ENCODE measurements at regions not wholly inside any gene's neighbourhood (a gene's known extent, or its start where the extent isn't known, plus 50 kb on each side); places are given as distances from the start of the nearest gene placed in this dataset.

DNA sequence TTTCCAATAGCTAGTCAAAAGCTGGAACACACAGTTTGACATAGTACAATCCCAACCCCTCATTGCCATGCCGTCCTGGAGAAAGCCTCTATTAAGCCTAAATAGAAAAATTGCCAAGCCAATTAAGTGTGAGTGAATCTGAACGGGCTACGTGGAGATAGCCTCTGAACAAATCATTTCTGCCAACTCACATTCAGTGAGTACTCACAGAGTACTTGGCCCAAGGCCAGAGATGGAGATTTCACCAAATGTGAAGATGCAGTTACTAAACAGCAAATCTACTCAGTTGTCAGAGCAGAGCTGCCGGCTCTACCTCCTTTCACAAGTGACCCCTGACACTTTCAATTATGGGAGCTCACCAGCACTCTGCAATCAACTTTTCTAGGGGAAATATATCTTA, 350.0 kb downstream of the GALC start:
- no peak overlapping the region for H3K23ac ChIP-seq (ENCODE audit: low read depth, low read length)
- H3K56ac ChIP-seq (ENCODE audit: extremely low read depth, insufficient read depth, low read length), result no peak overlapping the region
- H3K27ac ChIP-seq (ENCODE audit: insufficient read depth, low read length), result no peak overlapping the region
- H3K4me2 ChIP-seq (ENCODE audit: low read depth, low read length), result no peak overlapping the region
- H4K91ac ChIP-seq (ENCODE audit: insufficient read depth, low read depth, low read length), result no peak overlapping the region
- H3K9ac ChIP-seq (ENCODE audit: low read depth, low read length), result no peak overlapping the region
- no peak for TF ChIP-seq FOS (IDR thresholded peaks at IDR 0.05; ENCODE audit: low read depth, low read length)
- no peak for TF ChIP-seq MAZ (IDR thresholded peaks at IDR 0.05; ENCODE audit: borderline replicate concordance, low read depth, low read length)
- no peak for TF ChIP-seq MXI1 (IDR thresholded peaks at IDR 0.05; ENCODE audit: borderline replicate concordance, low read depth, low read length)
- no peak for TF ChIP-seq MAFK (IDR thresholded peaks at IDR 0.05; ENCODE audit: low read depth, low read length)
- TF ChIP-seq, protein P1, sequence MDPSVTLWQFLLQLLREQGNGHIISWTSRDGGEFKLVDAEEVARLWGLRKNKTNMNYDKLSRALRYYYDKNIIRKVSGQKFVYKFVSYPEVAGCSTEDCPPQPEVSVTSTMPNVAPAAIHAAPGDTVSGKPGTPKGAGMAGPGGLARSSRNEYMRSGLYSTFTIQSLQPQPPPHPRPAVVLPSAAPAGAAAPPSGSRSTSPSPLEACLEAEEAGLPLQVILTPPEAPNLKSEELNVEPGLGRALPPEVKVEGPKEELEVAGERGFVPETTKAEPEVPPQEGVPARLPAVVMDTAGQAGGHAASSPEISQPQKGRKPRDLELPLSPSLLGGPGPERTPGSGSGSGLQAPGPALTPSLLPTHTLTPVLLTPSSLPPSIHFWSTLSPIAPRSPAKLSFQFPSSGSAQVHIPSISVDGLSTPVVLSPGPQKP (IDR thresholded peaks at IDR 0.05; ENCODE audit: borderline replicate concordance, low read depth, low read length), result no peak
- TF ChIP-seq RCOR1 (IDR thresholded peaks at IDR 0.05; ENCODE audit: insufficient replicate concordance, low read length), result no peak
- no peak for TF ChIP-seq SMC3 (IDR thresholded peaks at IDR 0.05; ENCODE audit: low read depth, low read length)
- TF ChIP-seq RAD21 (IDR thresholded peaks at IDR 0.05; ENCODE audit: low read length), result no peak
- no peak for TF ChIP-seq CEBPB (IDR thresholded peaks at IDR 0.05; ENCODE audit: low read depth, low read length)
- TF ChIP-seq NFE2L2 (IDR thresholded peaks at IDR 0.05; ENCODE audit: low read depth, low read length), result no peak
- TF ChIP-seq BHLHE40 (IDR thresholded peaks at IDR 0.05; ENCODE audit: low read depth, low read length), result no peak
- TF ChIP-seq RFX5 (IDR thresholded peaks at IDR 0.05; ENCODE audit: low read depth, low read length), result no peak
- TF ChIP-seq POLR2A (IDR thresholded peaks at IDR 0.05; ENCODE audit: low read depth, low read length), result no peak
- no peak for TF ChIP-seq CHD1 (IDR thresholded peaks at IDR 0.05; ENCODE audit: low read depth, low read length)
- TF ChIP-seq, protein P2, sequence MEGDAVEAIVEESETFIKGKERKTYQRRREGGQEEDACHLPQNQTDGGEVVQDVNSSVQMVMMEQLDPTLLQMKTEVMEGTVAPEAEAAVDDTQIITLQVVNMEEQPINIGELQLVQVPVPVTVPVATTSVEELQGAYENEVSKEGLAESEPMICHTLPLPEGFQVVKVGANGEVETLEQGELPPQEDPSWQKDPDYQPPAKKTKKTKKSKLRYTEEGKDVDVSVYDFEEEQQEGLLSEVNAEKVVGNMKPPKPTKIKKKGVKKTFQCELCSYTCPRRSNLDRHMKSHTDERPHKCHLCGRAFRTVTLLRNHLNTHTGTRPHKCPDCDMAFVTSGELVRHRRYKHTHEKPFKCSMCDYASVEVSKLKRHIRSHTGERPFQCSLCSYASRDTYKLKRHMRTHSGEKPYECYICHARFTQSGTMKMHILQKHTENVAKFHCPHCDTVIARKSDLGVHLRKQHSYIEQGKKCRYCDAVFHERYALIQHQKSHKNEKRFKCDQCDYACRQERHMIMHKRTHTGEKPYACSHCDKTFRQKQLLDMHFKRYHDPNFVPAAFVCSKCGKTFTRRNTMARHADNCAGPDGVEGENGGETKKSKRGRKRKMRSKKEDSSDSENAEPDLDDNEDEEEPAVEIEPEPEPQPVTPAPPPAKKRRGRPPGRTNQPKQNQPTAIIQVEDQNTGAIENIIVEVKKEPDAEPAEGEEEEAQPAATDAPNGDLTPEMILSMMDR (conservative IDR thresholded peaks at IDR 0.05; ENCODE audit: low read depth, low read length), result no peak
- TF ChIP-seq, protein P3, sequence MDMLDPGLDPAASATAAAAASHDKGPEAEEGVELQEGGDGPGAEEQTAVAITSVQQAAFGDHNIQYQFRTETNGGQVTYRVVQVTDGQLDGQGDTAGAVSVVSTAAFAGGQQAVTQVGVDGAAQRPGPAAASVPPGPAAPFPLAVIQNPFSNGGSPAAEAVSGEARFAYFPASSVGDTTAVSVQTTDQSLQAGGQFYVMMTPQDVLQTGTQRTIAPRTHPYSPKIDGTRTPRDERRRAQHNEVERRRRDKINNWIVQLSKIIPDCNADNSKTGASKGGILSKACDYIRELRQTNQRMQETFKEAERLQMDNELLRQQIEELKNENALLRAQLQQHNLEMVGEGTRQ (IDR thresholded peaks at IDR 0.05; ENCODE audit: low read depth, low read length), result no peak
- POLR2A ChIA-PET (ENCODE audit: unreplicated experiment), result no interaction called here
- no peak overlapping the region for H2AK5ac ChIP-seq (ENCODE audit: low read depth, low read length)
- intact Hi-C loops (cut with micrococcal nuclease) (no loop called here), dilution Hi-C loops (cut with HindIII; ENCODE audit: low sequenced_read_pairs, unreplicated experiment) (no loop called here), in situ Hi-C loops (cut with MboI; ENCODE audit: low sequenced_read_pairs) (no loop called here)
- no peak overlapping the region for H3K4me3 ChIP-seq (ENCODE audit: insufficient read depth, low read depth, low read length)
- no peak overlapping the region for H2AFZ ChIP-seq (replicated peaks; ENCODE audit: low read length, poor library complexity)
- H3K14ac ChIP-seq (replicated peaks; ENCODE audit: low read depth, low read length), result no peak overlapping the region
- no peaks in the 10 kb centered on the region for H3K27me3 ChIP-seq (ENCODE audit: control insufficient read depth, insufficient read depth, low read length)
- no CpG with 5 or more reads among the region's 4 CpGs for WGBS, 2 experiments (ENCODE audit: extremely low coverage in 2 of 2, insufficient read length in 1 of 2)
- H2BK120ac ChIP-seq (ENCODE audit: low read depth, low read length), result no peak overlapping the region
- BruUV-seq (replicated peaks), result no TSS peak
- no peaks in the 10 kb centered on the region for H3K9me1 ChIP-seq (ENCODE audit: insufficient read depth, low read length)
- no peak overlapping the region for H2BK20ac ChIP-seq (ENCODE audit: low read depth, low read length)
- CTCF ChIA-PET, result no interaction called here
- no peak overlapping the region for H4K5ac ChIP-seq (ENCODE audit: low read depth, low read length)
- no peaks in the 10 kb centered on the region for H3K4me1 ChIP-seq (ENCODE audit: control insufficient read depth, insufficient read depth, low read length)
- no peak overlapping the region for H3K18ac ChIP-seq (ENCODE audit: low read depth, low read length)
- H2AK9ac ChIP-seq (replicated peaks; ENCODE audit: low read depth, low read length, poor library complexity), result no peak overlapping the region
- no peaks in the 10 kb centered on the region for H3K79me1 ChIP-seq (ENCODE audit: low read depth in 1 of 2, low read length in 2 of 2)
- H2BK5ac ChIP-seq (ENCODE audit: low read depth, low read length, poor library complexity, severe bottlenecking), result no peak overlapping the region
- H4K8ac ChIP-seq (ENCODE audit: low read depth in 2 of 2, low read length in 2 of 2), result no peak overlapping the region
- no peak for ATAC-seq (ENCODE audit: low read depth)
- DNase-seq, result no peak
- H3K36me3 ChIP-seq (ENCODE audit: control insufficient read depth, insufficient read depth, low read length), result no peaks in the 10 kb centered on the region
- no peak overlapping the region for H2BK15ac ChIP-seq (ENCODE audit: low read depth, low read length)
- no peaks in the 10 kb centered on the region for H4K20me1 ChIP-seq (ENCODE audit: insufficient read depth, low read length)
- H3K9me3 ChIP-seq (ENCODE audit: control insufficient read depth, insufficient read depth, low read length), result peaks cover 1% of the 10 kb centered on the region; the same call in 1 of the 2 replicates
- no peak overlapping the region for H3K4ac ChIP-seq (ENCODE audit: low read depth, low read length)

Measured in IMR-90 (cell line).